GM18517 (cell line): ENCODE measurements at regions not wholly inside any gene's neighbourhood (a gene's known extent, or its start where the extent isn't known, plus 50 kb on each side); places are given as distances from the start of the nearest gene placed in this dataset.
"Not testable (repeated sequence)": the region's sequence is repeated elsewhere in the genome, so short reads cannot be mapped to it uniquely, and the experiment has no call there.

Source experiments
- ATAC-seq: cut with Tn5 transposase; IDR thresholded peaks from one replicate; pipeline ENCODE4 v1.9.1; 2021; ENCODE audit warnings: mild to moderate bottlenecking, moderate library complexity; ENCODE audit not compliant: unreplicated experiment

GRCh38 chr18:38759457-38759856 is 1193.9 kb upstream of the CELF4 start:
- ATAC-seq: no peak

- ATAC-seq: no peak
These were observed 1190.8 kb upstream of the CELF4 start for GRCh38 chr18:38756436-38756835.

- ATAC-seq: peak; percentile 47
These were observed 1186.8 kb upstream of the CELF4 start for GRCh38 chr18:38752430-38752829.

- no peak for ATAC-seq
These were observed 1186.3 kb upstream of the CELF4 start for GRCh38 chr18:38751898-38752297.

DNA sequence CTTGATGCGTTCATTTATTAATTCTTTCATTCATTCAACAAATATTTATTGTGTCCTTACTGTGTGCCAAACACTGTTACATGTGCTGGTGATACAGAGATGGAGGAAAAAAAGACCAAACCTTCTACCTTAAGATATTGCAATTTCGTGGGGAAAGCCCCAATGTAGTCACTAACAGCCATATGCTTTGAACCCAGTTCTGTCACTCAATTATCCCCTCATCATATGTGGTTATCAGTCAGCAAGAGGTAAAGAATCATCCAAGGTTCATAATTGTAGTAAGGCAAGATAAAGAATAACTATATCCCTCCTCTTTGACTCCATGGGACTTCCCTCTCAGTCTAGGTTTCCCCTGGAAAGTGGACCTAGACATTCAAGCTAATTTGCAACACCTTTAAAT is 1185.6 kb upstream of the CELF4 start:
- ATAC-seq: no peak

- ATAC-seq: no peak
These were observed 1185.2 kb upstream of the CELF4 start for GRCh38 chr18:38750751-38751150.

- no peak for ATAC-seq
These were observed 1181.6 kb upstream of the CELF4 start for GRCh38 chr18:38747153-38747552.

- not testable (repeated sequence) for ATAC-seq
These were observed 1154.6 kb upstream of the CELF4 start for GRCh38 chr18:38720181-38720580.

DNA sequence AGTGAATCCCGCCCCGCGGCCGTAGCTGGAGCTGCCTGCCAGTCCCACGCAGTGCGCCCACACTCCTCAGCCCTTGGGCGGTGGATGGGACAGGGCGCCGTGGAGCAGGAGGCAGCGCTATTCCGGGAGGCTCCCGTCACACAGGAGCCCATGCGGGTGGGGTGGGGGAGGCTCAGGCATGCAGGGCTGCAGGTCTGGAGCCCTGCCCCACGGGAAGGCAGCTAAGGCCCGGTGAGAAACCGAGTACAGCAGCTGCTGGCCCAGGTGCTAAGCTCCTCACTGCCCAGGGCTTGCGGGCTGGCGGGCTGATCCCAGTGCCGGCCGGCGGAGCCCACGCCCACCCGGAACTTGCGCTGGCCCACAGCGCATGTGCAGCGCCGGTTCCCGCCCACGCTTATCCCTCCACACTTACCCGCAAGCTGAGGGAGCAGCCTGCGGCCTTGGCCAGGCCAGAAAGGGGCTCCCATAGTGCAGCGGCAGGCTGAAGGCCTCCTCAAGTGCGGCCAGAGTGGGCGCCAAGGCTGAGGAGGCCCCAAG is 1152.8 kb upstream of the CELF4 start:
- no peak for ATAC-seq

DNA sequence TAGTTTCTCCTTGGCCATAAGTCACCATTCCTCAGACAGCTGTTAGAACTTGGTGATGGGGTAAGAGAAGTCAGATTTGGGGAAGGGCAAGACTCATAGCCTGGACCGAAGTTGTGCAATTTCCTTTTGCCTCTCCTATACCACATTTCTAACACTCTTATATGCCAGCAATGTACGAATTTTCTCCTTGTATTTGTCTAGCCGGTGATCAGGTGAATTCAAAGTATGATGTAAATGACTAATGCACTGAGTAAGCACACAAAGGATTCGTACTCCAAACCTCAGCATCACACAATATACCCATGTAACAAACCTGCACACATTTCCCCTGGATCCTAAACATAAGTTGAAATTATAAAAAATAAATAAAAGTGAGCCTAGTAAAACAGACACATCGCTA is 1143.5 kb upstream of the CELF4 start:
- ATAC-seq: no peak

GRCh38 chr18:38706373-38706772 is 1140.8 kb upstream of the CELF4 start:
- ATAC-seq: no peak

DNA sequence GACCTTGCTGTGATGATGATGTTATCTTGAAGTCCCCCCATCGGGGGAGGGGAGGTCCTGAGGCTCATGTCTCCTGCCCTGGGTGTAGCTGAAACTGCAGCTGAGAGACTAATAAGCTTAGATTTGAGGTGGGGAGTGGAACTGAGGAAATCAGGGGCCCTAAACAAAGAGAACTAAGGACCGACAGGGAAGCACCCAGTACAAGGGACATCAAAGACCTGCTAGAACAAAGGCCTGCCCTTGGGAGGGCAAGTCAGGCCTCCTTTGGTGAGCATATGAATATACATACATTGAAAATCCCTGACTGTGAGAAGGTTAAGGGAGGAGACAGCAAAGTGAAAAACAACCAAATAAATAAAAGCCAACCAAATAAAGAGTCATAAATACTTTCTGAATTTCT is 1132.5 kb upstream of the CELF4 start:
- no peak for ATAC-seq

GRCh38 chr18:38695559-38696280 is 1130.1 kb upstream of the CELF4 start:
- no peak for ATAC-seq

DNA sequence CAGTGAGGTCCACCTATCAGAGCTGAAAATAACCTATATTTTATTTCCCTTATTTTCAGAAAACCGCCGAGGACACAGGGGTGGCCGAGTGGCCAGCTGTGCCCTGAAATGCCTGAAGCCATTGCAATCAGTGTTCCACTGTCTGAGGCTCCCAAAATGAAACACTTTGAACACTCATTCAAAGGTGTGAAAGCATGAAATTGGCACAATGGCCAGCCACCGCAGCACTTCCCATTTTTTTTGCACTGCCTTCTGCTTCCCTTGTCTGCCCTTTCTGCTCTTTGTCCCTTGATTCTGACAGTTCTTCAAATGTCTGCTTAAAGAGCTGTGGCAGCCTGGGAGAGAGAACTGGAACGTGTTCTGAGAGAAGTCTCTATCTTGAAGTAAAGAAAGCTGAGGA is 1127.5 kb upstream of the CELF4 start:
- no peak for ATAC-seq

GRCh38 chr18:38690626-38691025 is 1125.0 kb upstream of the CELF4 start:
- ATAC-seq: no peak

- no peak for ATAC-seq
These were observed 1122.8 kb upstream of the CELF4 start for GRCh38 chr18:38688416-38688815.

- ATAC-seq: no peak
These were observed 1104.9 kb upstream of the CELF4 start for GRCh38 chr18:38670486-38670885.

DNA sequence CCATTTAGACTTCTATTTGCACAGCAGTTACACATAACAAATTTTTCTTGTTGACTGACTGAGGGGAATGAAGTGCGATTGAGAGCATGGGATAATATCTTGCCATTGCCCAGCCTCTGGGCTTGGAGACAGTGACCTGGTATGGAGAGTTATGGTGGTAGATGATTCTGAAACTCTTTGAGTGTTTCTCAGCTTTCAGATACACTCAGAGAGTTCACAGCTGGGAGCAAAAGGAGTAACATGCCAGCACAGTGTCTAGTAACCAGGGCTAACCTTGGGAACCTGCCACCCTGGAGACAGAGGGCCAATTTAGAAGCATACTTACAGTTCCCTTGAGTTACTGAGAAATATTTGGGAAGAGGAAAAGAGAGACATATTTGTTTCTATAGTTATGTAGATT is 1099.3 kb upstream of the CELF4 start:
- no peak for ATAC-seq

DNA sequence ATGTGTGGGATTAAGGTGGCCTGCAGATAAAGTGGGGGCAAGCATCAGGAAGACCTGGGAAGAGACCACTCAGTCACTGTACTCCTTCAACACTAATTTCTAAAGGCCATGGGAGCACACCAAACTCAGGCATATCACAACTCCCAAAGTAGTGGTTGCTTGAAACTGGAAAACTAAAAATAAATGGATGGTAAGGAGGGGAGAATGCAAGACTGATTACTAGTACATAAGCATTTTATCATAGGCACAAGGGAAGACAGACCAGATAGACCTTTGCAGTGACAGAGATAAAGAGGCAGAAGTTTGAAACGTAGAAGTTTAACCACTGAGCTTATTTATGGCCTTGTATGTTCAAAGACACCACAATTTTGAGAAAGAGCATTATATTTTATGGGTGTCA is 1098.1 kb upstream of the CELF4 start:
- ATAC-seq: no peak

DNA sequence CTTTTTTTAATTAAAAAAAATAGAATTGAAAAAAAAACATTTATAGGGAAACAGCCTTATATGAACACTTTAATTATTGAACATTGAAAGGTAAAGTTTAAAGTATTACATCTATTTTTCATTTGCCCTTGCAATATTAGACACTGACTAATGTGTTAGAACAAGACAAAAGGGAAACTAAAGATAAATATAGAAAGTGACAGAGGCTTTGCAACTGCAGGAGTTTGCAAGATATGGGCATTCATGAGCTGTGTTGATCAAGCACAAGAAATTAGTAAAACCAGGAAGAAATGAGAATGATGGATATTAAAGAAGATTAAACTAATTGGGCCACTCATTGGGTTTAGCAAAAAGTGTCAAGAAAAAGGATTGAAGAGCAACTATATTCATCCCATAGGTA is 1097.7 kb upstream of the CELF4 start:
- ATAC-seq: no peak

DNA sequence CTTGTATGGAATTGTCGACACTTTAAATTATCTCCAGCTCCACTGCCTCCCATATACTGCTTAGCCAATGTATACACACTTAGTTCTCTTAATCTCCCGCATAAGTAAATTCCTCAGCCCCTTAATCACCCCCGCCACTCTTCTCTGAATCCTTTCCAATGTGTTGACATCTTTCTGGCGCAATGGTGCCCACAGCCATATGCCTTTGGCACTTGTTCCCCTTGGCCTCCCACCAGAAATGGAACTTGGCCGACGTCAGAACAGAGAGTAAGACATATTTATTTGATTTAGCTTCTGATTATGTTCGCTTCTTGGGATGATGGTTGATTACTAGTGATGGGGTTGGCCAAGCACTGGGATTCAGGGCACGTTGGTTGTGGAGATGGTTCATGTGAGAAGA is 1089.3 kb upstream of the CELF4 start:
- ATAC-seq: no peak

- no peak for ATAC-seq
These were observed 1086.1 kb upstream of the CELF4 start for GRCh38 chr18:38651736-38652135.

GRCh38 chr18:38648179-38648578 is 1082.6 kb upstream of the CELF4 start:
- ATAC-seq: no peak
